ENCODE measurements at regions not wholly inside any gene's neighbourhood (a gene's known extent, or its start where the extent isn't known, plus 50 kb on each side); places are given as distances from the start of the nearest gene placed in this dataset.

GRCh38 chr22:48850658-48851287, 976.9 kb downstream of the BRD1 start:
- no peak for DNase-seq (ENCODE audit: low read depth)
- no peak for TF ChIP-seq CTCF (IDR thresholded peaks at IDR 0.05; ENCODE audit: insufficient read depth, low read depth, low read length, missing control alignments)
- no peak overlapping the region for H3K4me3 ChIP-seq (ENCODE audit: low read length)

- no peak for TF ChIP-seq CTCF (IDR thresholded peaks at IDR 0.05; ENCODE audit: insufficient read depth, low read depth, low read length, missing control alignments)
- no peak overlapping the region for H3K4me3 ChIP-seq (ENCODE audit: low read length)
- DNase-seq (ENCODE audit: low read depth) = no peak
Measured at GRCh38 chr22:48849963-48850657, 977.6 kb downstream of the BRD1 start.

GRCh38 chr22:48849219-48849912, 978.3 kb downstream of the BRD1 start:
- DNase-seq (ENCODE audit: low read depth) = no peak
- no peak overlapping the region for H3K4me3 ChIP-seq (ENCODE audit: low read length)
- TF ChIP-seq CTCF (IDR thresholded peaks at IDR 0.05; ENCODE audit: insufficient read depth, low read depth, low read length, missing control alignments) = no peak

- no peak for DNase-seq (ENCODE audit: low read depth)
- no peak overlapping the region for H3K4me3 ChIP-seq (ENCODE audit: low read length)
- TF ChIP-seq CTCF (IDR thresholded peaks at IDR 0.05; ENCODE audit: insufficient read depth, low read depth, low read length, missing control alignments) = no peak
Measured at GRCh38 chr22:48846200-48846599, 981.5 kb downstream of the BRD1 start.

- no peak for TF ChIP-seq CTCF (IDR thresholded peaks at IDR 0.05; ENCODE audit: insufficient read depth, low read depth, low read length, missing control alignments)
- H3K4me3 ChIP-seq (ENCODE audit: low read length) = no peak overlapping the region
- DNase-seq (ENCODE audit: low read depth) = no peak
Measured at GRCh38 chr22:48845356-48845936, 982.2 kb downstream of the BRD1 start.

GRCh38 chr22:48844056-48844675, 983.5 kb downstream of the BRD1 start:
- DNase-seq (ENCODE audit: low read depth) = no peak
- no peak for TF ChIP-seq CTCF (IDR thresholded peaks at IDR 0.05; ENCODE audit: insufficient read depth, low read depth, low read length, missing control alignments)

More at GRCh38 chr22:48844056-48844675, 983.5 kb downstream of the BRD1 start:
- H3K4me3 ChIP-seq (ENCODE audit: low read length) = no peak overlapping the region

Measured in epithelial cell of esophagus (primary cell).